ENCODE measurements at regions not wholly inside any gene's neighbourhood (a gene's known extent, or its start where the extent isn't known, plus 50 kb on each side); places are given as distances from the start of the nearest gene placed in this dataset.

GRCh38 chr5:110002652-110003051 is 312.9 kb downstream of the MAN2A1 start:
- TF ChIP-seq CTCF (IDR thresholded peaks at IDR 0.05) (no peak), POLR2A (IDR thresholded peaks at IDR 0.05) (no peak)
